ENCODE measurements at regions not wholly inside any gene's neighbourhood (a gene's known extent, or its start where the extent isn't known, plus 50 kb on each side); places are given as distances from the start of the nearest gene placed in this dataset.

GRCh38 chr17:57174591-57174990, 81.7 kb upstream of the MSI2 start:
- DNase-seq = no peak

GRCh38 chr17:57178839-57179238, 77.5 kb upstream of the MSI2 start:
- DNase-seq = no peak

- DNase-seq = no peak
These were observed 73.7 kb upstream of the MSI2 start for GRCh38 chr17:57182621-57183020.

- peak; percentile 28 for DNase-seq
These were observed 69.9 kb upstream of the MSI2 start for GRCh38 chr17:57186226-57187019.

- no peak for DNase-seq
These were observed 68.9 kb upstream of the MSI2 start for GRCh38 chr17:57187391-57187790.

- no peak for DNase-seq
These were observed 60.4 kb upstream of the MSI2 start for GRCh38 chr17:57195785-57196460.

GRCh38 chr17:57197466-57198071, 58.8 kb upstream of the MSI2 start:
- DNase-seq = no peak

GRCh38 chr17:57201481-57201880, 54.8 kb upstream of the MSI2 start:
- DNase-seq = no peak

- no peak for DNase-seq
These were observed 53.3 kb upstream of the MSI2 start for GRCh38 chr17:57203040-57203439.
